ENCODE measurements at regions not wholly inside any gene's neighbourhood (a gene's known extent, or its start where the extent isn't known, plus 50 kb on each side); places are given as distances from the start of the nearest gene placed in this dataset.

GRCh38 chr6:119856136-119856535 lies 506.6 kb upstream of the MAN1A1 start:
- no peak for TF ChIP-seq CTCF (IDR thresholded peaks at IDR 0.05 in 8 of 11, conservative IDR thresholded peaks at IDR 0.05 in 3 of 11)
- TF ChIP-seq POLR2A (IDR thresholded peaks at IDR 0.05): no peak
- Histone ChIP-seq H3K4me1 (no peaks in the 10 kb centered on the region), H3K36me3 (no peaks in the 10 kb centered on the region), H3K9me3 (no peaks in the 10 kb centered on the region), H3K27ac (no peak overlapping the region), H3K27me3 (replicated peaks in 1 of 7) (no peaks in the 10 kb centered on the region), H3K4me3 (peak overlapping the region in 2 of 8 donors; percentile 8 to 39)
- intact Hi-C loops (cut with DNase I; ENCODE audit: low total_unique reads): no loop called here
- 48 to 75% (median 64%) methylated on average over 3 of the region's 3 CpGs for WGBS, 5 donors
- DNase-seq: no peak

- DNase-seq: no peak
- Histone ChIP-seq H3K4me3 (no peak overlapping the region), H3K27me3 (replicated peaks in 1 of 7) (no peaks in the 10 kb centered on the region), H3K4me1 (no peaks in the 10 kb centered on the region), H3K9me3 (no peaks in the 10 kb centered on the region), H3K36me3 (no peaks in the 10 kb centered on the region), H3K27ac (no peak overlapping the region)
- no peak for TF ChIP-seq CTCF (IDR thresholded peaks at IDR 0.05 in 8 of 11, conservative IDR thresholded peaks at IDR 0.05 in 3 of 11)
- TF ChIP-seq POLR2A (IDR thresholded peaks at IDR 0.05): no peak
- TF ChIP-seq POLR2AphosphoS5 (IDR thresholded peaks at IDR 0.05): no peak
- 75 to 80% (median 76%) methylated on average over 2 of the region's 2 CpGs for WGBS, 5 donors
- intact Hi-C loops (cut with DNase I; ENCODE audit: low total_unique reads): no loop called here
Measured at GRCh38 chr6:119848696-119849095, 499.1 kb upstream of the MAN1A1 start.

- TF ChIP-seq CTCF (IDR thresholded peaks at IDR 0.05 in 8 of 11, conservative IDR thresholded peaks at IDR 0.05 in 3 of 11) (no peak), POLR2A (IDR thresholded peaks at IDR 0.05) (no peak), POLR2AphosphoS5 (IDR thresholded peaks at IDR 0.05) (no peak)
- H3K4me3 ChIP-seq: no peak overlapping the region
- intact Hi-C loops (cut with DNase I; ENCODE audit: low total_unique reads): no loop called here
- peaks cover 0 to 24% (median 18%) of the 10 kb centered on the region in 8 donors for H3K9me3 ChIP-seq
- WGBS, 5 donors: 53 to 72% (median 65%) methylated on average over 1 of the region's 1 CpG
- no peak for DNase-seq
- H3K4me1 ChIP-seq: no peaks in the 10 kb centered on the region
- H3K36me3 ChIP-seq: no peaks in the 10 kb centered on the region
- no peaks in the 10 kb centered on the region for H3K27me3 ChIP-seq (replicated peaks in 1 of 7)
- no peak overlapping the region for H3K27ac ChIP-seq
Measured at GRCh38 chr6:119845161-119845560, 495.6 kb upstream of the MAN1A1 start.

GRCh38 chr6:119844387-119844786 lies 494.8 kb upstream of the MAN1A1 start:
- DNase-seq: no peak
- Histone ChIP-seq H3K4me3 (no peak overlapping the region), H3K27me3 (replicated peaks in 1 of 7) (no peaks in the 10 kb centered on the region), H3K9me3 (peaks cover 0 to 30% (median 18%) of the 10 kb centered on the region in 8 donors), H3K36me3 (no peaks in the 10 kb centered on the region), H3K27ac (no peak overlapping the region), H3K4me1 (no peaks in the 10 kb centered on the region)
- WGBS, 5 donors: 13 to 57% (median 41%) methylated on average over 2 of the region's 2 CpGs
- TF ChIP-seq POLR2A (IDR thresholded peaks at IDR 0.05) (no peak), CTCF (IDR thresholded peaks at IDR 0.05 in 8 of 11, conservative IDR thresholded peaks at IDR 0.05 in 3 of 11) (no peak), POLR2AphosphoS5 (IDR thresholded peaks at IDR 0.05) (no peak)
- intact Hi-C loops (cut with DNase I; ENCODE audit: low total_unique reads): no loop called here

All from spleen (tissue), 11 donors.